ENCODE measurements at regions not wholly inside any gene's neighbourhood (a gene's known extent, or its start where the extent isn't known, plus 50 kb on each side); places are given as distances from the start of the nearest gene placed in this dataset.

DNA sequence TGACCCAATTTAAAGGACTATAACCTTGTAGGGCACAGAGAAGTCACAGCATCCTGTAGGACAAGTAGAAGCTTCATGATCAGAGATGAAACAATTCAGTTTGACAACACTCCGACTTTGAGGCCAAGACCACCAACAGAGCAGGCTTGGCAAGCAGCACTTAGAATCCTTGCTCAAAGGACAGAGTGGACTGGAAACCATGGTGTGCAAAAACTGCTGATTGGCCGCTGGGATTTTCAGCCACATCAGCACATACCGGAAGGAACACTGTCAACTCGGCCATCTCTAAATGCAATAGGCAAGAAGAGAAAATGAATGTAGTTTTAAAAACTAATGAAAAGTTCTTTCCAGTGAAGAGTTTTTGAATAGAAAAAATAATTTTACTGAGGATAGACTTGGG, 92.0 kb upstream of the PRMT6 start:
- no peak for DNase-seq (ENCODE audit: low spot score)

DNA sequence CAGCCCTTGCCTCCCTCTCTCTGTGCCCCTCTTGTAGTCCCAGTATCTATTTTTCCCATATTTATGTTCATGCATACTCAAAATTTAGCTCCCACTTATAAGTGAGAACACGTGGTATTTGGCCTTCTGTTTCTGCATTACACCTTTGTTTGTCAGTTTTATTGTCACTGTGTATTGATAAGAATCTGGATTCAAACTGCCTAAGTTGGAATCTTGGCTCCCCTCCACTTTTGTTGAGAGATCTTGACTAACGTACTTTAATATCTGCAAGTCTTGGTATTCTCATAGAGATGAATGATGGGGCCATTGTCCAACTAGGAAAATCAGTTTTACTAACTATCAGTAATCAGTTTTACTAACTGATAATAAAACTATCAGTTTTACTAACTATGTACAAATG, 87.8 kb upstream of the PRMT6 start:
- DNase-seq (ENCODE audit: low spot score) = no peak

DNA sequence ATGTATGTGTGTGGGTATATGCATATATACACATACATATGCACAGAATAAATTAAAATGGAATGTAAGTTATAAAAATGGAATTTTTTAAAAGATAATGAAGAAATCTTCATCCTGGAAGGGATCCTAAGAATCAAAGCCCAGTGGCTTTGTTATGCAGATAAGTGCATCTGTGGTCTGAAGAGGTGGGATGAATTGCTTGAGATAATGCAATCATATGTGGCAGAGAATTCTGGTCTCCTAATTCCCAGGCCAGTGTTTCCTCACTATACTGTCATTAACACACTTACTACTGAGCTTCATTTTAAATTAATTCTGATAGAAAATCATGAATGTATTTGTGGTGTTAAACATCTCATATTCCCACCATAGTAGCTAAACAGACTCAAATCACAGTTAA, 86.7 kb upstream of the PRMT6 start:
- DNase-seq (ENCODE audit: low spot score) = no peak

DNA sequence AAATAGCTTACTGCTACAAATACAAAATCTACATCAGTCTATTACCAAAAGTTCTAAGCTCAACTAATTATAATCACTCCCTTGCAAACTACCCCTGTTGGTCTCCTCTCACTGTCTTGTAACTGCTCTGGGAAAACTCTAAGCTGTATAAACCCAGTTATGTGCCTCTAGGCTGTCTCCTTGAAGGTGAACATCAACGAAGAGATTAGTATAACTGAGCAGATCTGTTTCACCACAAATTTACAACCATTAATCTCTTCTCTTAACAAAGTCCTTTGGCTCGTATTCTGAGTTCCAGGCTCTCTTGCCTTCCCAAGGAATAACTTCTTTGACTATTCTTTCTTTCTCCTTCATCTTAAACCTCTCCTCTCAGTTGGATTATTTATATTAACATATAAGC, 84.4 kb upstream of the PRMT6 start:
- no peak for DNase-seq (ENCODE audit: low spot score)

DNA sequence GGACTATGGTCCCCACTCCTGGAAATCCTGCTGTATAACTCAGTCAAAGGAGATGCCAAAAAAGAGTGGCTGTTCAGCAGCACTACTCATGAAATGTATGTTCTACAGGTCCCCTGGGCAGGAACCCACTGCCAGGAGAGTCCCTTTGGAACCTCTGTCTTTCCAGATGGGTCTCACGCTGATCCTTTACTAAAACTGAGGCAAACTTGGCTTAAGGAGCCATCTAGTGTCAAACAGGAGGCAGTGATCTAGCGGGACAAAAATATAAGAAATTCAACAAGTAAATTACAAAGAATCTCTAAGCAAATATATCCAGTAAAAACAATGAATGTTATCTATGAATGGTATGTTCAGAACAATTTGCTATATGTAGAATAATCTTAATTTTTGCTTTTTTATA, 80.5 kb upstream of the PRMT6 start:
- DNase-seq (ENCODE audit: low spot score) = no peak

DNA sequence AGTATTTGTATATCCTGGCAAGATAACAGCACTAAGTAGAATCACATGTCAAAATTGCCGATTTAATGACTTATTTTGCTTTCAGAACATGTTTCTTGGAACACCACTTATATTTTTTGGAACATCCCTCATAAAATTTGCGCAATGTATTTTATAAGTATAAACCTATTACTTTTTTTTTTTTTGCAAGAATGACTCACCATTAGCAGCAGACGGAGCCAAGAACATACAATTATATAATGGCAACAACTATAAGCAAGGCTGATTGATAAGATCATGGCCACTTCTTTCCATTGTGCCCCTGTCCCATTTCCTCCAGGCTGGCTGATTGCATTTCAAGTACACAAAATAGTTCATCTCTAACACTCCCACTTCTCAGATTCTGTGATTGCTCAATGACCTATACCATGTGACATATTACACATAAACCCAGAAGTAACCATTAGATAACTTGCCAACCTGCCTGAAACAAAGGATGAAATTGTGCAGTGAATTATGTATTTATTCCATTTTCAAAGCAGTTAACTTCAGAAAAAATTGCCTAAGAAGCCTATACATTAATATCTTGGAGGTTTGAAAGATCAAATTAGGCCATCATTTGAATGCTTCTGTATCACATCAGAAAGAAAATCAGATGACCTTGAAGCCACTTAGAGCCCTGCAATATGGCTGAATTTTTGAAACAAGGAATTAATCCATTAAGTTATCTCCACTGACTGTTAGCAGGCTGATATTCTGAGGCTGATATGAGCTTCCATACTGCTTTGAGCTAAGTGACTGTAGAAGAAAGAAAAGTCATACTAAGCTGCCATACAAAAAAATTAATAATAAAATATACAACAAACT, 77.8 kb upstream of the PRMT6 start:
- DNase-seq (ENCODE audit: low spot score) = no peak

DNA sequence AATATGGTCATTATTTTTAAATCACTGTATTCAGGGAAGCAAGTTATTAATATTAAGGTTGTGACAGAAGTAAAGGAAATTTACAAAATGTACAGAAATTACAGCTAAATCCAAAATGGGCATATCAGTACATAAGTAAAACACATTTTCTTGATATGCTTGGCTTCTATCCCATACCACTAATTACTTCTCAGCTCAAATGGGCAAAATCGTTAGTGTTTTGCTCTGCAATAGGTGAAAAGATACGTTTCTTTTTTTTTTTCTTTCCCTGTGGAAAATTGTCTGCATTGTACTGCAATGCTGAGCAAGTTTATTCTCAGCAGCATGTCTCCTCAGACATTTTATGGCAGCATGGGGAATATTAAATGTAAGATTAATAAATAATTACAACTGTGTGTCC, 77.1 kb upstream of the PRMT6 start:
- no peak for DNase-seq (ENCODE audit: low spot score)

DNA sequence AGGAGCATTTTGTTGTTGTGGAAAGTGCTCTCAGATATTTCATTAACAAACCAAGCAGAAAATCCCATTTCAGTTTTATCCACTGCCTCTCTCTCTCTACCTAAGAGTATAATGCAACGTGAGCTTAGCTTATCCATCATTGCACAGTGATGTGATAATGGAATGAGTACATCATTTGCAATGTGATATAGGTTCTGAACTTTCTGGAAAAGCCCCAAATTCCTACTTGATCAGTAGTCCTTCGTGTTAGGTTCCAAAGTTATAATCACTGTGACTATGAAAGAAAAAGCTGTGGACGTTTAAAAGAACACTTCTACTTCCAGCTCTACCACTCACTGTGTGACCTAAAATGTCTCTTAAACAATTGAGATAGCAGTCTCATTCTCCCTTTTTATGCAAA, 76.4 kb upstream of the PRMT6 start:
- DNase-seq (ENCODE audit: low spot score) = no peak

DNA sequence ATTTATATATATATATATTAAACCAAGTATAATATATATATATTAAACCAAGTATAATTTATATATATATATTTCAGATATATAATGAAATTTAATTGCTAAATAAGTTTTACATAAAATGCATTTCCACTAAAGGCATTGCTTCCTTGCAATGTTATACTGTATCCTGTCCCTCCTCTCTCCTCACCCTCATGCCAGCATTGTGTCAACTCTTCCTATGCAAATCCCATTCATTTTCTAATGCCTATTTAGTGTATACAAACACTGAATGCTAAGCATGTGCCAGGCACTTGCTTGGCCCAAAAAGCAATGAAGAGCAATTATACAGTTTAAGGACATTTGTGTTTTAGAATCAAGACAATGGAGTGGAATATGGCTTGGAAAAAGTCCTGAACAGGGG, 71.7 kb upstream of the PRMT6 start:
- DNase-seq (ENCODE audit: low spot score) = no peak

DNA sequence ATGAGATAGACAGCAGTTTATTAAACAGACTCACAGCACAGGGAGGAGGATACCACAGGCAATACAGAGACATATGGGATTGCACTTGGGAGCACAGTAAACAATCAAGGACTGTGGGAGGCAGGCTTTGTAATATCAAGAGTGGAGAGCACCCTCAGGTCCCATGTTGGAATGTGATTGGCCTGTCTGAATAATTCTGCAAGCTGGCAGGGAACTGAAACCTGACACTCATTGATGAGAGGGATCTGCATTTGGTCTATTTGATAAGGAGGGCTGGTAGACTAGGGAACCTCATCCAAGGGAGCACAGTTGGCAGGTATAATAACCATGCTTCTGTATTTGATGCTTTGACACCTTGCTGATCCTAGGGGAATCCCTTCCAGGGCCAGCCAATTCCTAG, 69.9 kb upstream of the PRMT6 start:
- no peak for DNase-seq (ENCODE audit: low spot score)

DNA sequence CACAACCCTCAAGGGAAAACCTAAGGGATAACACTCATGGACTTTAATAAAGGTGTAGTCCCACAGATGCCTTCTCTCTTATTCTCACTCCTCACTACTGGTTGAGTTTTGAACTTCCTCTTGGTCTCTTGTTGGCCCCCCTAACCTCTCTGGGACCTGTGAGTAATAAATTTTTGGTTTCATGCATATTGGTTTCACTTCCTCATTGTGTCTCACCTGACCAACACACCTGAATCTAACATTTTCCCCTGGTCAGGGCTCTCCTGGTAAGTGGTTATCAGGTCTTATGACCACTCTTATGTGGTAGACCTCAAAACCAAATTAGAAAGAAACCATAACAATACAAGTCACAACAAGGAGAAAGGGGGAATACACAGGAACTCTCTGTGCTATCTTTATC, 60.5 kb upstream of the PRMT6 start:
- DNase-seq (ENCODE audit: low spot score) = no peak

DNA sequence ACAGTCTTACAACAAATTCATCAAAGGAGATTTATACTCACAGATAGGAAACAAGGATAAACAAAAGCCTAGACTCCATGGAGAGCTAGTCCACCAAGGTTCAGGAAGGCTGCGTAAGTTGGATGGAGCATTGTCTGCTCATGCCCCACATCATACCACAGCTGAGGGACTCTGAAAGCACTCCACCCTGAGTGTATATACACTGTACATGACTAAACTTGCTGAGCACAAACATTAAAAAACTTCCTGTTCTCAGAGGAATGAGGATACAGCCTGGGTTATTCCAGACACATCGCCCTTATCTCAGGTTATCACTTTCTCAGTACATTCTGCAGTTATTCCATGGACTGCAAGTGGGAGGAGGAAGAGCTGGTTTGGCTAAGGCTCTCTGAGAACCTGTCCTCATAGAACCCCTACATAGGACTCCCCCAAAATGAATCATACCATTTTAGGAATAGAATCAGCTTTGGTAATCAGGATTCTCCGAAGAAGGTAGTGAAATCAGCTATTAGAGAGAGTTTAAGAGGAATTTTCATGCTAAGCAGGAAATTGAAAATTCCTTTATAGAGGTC, 58.0 kb upstream of the PRMT6 start:
- no peak for DNase-seq (ENCODE audit: low spot score)

DNA sequence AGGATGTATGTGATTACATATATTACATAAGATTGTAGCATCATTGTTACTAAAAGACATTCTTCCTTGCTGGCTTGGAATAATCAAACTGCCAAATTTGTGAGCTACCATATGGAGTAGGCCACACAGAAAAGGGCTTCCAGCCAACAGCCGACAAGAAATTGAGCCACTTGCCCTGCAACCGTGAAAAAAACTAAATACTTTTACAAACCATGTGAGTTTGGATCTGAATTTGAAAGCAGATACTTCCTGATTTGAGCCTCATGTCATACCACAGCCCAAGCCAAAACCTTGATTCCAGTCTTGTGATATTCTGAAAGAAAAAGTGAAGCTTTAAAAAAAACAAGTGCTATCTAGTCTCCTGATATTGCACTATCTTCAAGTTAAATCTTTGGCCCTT, 55.6 kb upstream of the PRMT6 start:
- DNase-seq (ENCODE audit: low spot score) = no peak

DNA sequence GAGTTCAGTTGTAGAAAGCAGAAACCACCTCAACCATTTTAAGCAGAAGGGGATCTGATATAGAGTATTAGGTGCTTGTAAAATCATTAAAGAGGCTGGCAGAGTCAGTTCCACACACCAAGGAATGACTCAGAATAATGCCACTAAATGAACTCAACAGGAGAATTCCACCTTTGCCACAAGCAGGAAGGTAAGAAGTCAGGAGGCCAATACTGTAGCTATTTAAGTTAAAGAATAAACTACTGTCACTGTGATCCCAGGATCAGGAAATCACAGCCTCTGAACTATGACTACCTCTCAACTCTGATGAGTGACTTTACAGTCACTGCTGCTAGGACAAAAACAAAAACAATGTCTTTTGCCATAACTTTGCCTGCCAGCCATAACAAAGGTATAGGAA, 52.5 kb upstream of the PRMT6 start:
- DNase-seq (ENCODE audit: low spot score) = no peak

DNA sequence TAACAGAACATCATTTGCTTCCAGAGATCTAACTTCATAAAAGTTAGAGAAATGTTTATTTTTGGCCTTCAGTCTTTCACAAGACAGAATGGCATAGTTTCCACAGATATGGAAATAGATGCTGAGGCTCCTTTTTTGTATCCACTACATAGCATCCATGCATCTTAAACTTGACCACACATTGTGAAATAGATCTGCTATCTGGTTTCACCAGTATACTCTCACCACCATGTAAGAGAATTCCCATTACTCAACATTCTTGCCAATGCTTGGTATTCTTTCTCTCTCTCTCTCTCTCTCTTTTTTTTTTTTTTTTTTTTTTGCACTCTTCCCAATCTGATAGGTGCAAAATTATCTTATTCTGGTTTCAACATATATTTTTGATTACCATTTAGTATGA, 52.1 kb upstream of the PRMT6 start:
- DNase-seq (ENCODE audit: low spot score) = no peak
